Esophagus squamous epithelium (tissue), 5 donors: ENCODE measurements at regions not wholly inside any gene's neighbourhood (a gene's known extent, or its start where the extent isn't known, plus 50 kb on each side); places are given as distances from the start of the nearest gene placed in this dataset.

Experiments
- DNase-seq: peaks from one replicate; lab custom pipeline; 2025; lab: John Stamatoyannopoulos, UW
- H3K27ac ChIP-seq, 4 donors: fragments of 200-600 bp; sonication (generic); one replicate each; pipeline ENCODE4 v1.5.1; 2016 to 2019; ENCODE audit warnings: mild to moderate bottlenecking in 1 of 4
- H3K27me3 ChIP-seq, 4 donors: fragments of 200-600 bp; sonication (generic); 1 replicate in 3 of 4; 2 replicates in 1 of 4; pipeline versions ENCODE4 v1.5.1 to v1.6.0; 2017 to 2021; ENCODE audit warnings: antibody characterized with exemption in 1 of 4
- H3K36me3 ChIP-seq, 3 donors: fragments of 200-600 bp; sonication (generic); one replicate each; pipeline ENCODE4 v1.5.1; 2016 to 2019
- H3K4me1 ChIP-seq, 3 donors: fragments of 200-600 bp; sonication (generic); one replicate each; pipeline ENCODE4 v1.5.1; 2017 to 2019
- H3K4me3 ChIP-seq, 4 donors: fragments of 200-600 bp; sonication (generic); 1 replicate in 3 of 4; 2 replicates in 1 of 4; pipeline ENCODE4 v1.5.1; 2016 to 2019; ENCODE audit warnings: mild to moderate bottlenecking in 2 of 4, moderate library complexity in 1 of 4
- H3K9me3 ChIP-seq, 3 donors: fragments of 200-600 bp; sonication (generic); one replicate each; pipeline ENCODE4 v1.5.1; 2016 to 2019
- CTCF ChIP-seq, 6 experiments: fragments of 450-650 bp in 4 of 6; fragments of 200-600 bp in 2 of 6; sonication (generic) in 2 of 6; IDR thresholded peaks; one replicate each; pipeline ENCODE4 v1.5.1; 2016 to 2019; ENCODE audit warnings: antibody characterized with exemption in 6 of 6, mild to moderate bottlenecking in 4 of 6, moderate library complexity in 4 of 6
- POLR2A ChIP-seq, 4 donors: fragments of 450-650 bp; IDR thresholded peaks; one replicate each; pipeline ENCODE4 v1.6.1; 2017; ENCODE audit warnings: antibody characterized with exemption in 4 of 4, mild to moderate bottlenecking in 4 of 4, moderate library complexity in 3 of 4
- WGBS, 2 donors: methylation state at CpG; one replicate each; pipeline ENCODE4 v1.1.5; 2018; 5-methylcytosine and 5-hydroxymethylcytosine counted together
- intact Hi-C: fragments of 100-400 bp; cut with DNase I; formaldehyde crosslinking; loops from one replicate; pipeline ENCODE4 v1.15.0; 2022
- donor health status: DM: yes; HTN: yes; CAD: no.

DNA sequence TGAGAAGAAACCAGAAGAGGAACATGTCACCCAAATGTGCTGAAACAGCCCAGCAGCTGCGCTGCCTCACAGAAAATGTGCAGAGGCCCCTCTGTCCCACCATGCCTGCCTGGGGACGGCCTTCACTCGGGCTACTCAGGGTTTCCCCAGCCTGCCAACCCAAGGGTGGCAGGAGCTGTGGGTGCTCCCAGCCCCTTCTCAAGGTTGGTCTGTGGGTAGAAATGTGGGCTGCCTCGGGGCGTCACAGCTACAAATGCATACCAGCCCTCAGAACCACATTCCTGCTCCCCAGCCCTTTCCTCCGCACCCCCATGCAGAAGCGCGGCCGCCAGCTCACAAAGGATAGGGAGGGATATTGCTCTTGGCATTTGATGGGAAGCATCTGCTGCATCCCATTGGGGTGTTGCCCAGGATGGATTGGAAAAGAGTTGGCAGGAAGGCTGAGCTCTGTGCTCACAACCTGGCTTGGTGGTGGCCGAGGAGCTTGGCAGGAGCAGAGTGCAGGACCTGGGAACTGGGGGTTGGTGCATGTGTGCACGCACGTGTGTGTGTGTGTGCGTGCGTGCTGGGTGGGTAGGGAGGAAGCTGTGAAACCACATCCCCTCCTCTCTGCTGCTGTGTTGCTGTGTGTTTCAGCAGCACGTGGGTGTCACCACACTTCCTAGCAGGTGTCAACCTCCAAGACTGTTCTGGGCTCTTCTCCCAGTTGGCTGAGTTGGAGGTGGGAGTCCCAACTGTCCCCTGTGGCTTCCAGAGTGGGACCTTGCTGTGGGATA is 304.4 kb downstream of the SEC14L1 start:
- intact Hi-C loops, result no loop called here
- H3K27ac ChIP-seq, result peak overlapping the region; percentile 77 to 92 (median 83)
- no peaks in the 10 kb centered on the region for H3K9me3 ChIP-seq
- no peaks in the 10 kb centered on the region for H3K27me3 ChIP-seq
- H3K4me3 ChIP-seq, result peak overlapping the region in 1 of 4 donors; percentile 29
- H3K4me1 ChIP-seq, result peaks cover 68 to 95% (median 73%) of the 10 kb centered on the region in 3 donors
- TF ChIP-seq CTCF (IDR thresholded peaks at IDR 0.05), result no peak
- peak in 1 of 4 donors; percentile 27 for TF ChIP-seq POLR2A (IDR thresholded peaks at IDR 0.05)
- no peak for DNase-seq
- 27 to 29% methylated on average over 7 to 9 of the region's 15 CpGs for WGBS, 2 donors
- peaks cover 0 to 6% (median 0%) of the 10 kb centered on the region in 3 donors for H3K36me3 ChIP-seq

DNA sequence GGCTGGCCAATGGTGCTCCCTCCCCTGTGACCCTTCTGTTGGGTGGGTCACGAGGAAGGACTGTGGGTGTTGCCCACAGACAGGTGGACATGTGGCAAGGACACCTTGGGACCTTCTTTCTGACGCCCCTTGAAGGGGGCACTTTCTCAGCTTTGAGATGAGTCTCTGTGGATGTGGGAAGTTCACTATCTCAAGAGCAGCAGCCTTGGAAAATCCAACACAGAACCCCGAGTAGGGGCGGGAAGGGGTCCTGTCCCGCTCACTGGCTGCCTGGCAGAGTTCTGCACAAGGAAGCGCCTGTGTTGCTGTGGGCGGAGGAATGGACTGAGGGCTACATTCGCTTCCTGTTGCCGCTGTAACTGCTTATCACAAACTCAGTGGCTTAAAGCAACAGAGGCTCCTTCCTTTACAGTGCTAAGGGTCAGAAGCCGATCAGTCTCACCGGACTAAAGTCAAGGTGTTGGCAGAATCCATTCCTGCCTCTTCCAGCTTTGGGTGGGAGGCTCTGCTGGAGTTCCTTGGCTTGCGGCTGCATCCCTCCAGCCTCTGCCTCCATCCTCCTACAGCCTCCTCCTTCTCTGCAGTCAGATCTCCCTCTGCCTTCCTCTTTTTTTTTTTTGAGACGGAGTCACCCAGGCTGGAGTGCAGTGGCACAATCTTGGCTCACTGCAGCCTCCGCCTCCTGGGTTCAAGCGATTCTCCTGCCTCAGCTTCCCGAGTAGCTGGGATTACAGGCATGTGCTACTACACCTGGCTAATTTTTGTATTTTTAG is 305.2 kb downstream of the SEC14L1 start:
- H3K27me3 ChIP-seq, result no peaks in the 10 kb centered on the region
- no peaks in the 10 kb centered on the region for H3K9me3 ChIP-seq
- no peak for TF ChIP-seq CTCF (IDR thresholded peaks at IDR 0.05)
- TF ChIP-seq POLR2A (IDR thresholded peaks at IDR 0.05), result peak in 1 of 4 donors; percentile 22
- H3K27ac ChIP-seq, result peak overlapping the region; percentile 77 to 92 (median 83)
- DNase-seq, result no peak
- intact Hi-C loops, result no loop called here
- H3K4me3 ChIP-seq, result peak overlapping the region in 1 of 4 donors; percentile 29
- peaks cover 0 to 6% (median 0%) of the 10 kb centered on the region in 3 donors for H3K36me3 ChIP-seq
- H3K4me1 ChIP-seq, result peaks cover 71 to 95% (median 73%) of the 10 kb centered on the region in 3 donors
- WGBS, 2 donors, result 55 to 65% methylated on average over 12 to 13 of the region's 16 CpGs

- peaks cover 0 to 6% (median 0%) of the 10 kb centered on the region in 3 donors for H3K36me3 ChIP-seq
- no peaks in the 10 kb centered on the region for H3K9me3 ChIP-seq
- no peaks in the 10 kb centered on the region for H3K27me3 ChIP-seq
- 70 to 77% methylated on average over 20 of the region's 20 CpGs for WGBS, 2 donors
- TF ChIP-seq POLR2A (IDR thresholded peaks at IDR 0.05) (no peak), CTCF (IDR thresholded peaks at IDR 0.05) (no peak)
- no peak for DNase-seq
- no peak overlapping the region for H3K4me3 ChIP-seq
- H3K4me1 ChIP-seq, result peaks cover 74 to 97% (median 76%) of the 10 kb centered on the region in 3 donors
- intact Hi-C loops, result no loop called here
- H3K27ac ChIP-seq, result peak overlapping the region; percentile 4 to 92 (median 83)
Observed at GRCh38 chr17:77446940-77447634, 306.3 kb downstream of the SEC14L1 start.

DNA sequence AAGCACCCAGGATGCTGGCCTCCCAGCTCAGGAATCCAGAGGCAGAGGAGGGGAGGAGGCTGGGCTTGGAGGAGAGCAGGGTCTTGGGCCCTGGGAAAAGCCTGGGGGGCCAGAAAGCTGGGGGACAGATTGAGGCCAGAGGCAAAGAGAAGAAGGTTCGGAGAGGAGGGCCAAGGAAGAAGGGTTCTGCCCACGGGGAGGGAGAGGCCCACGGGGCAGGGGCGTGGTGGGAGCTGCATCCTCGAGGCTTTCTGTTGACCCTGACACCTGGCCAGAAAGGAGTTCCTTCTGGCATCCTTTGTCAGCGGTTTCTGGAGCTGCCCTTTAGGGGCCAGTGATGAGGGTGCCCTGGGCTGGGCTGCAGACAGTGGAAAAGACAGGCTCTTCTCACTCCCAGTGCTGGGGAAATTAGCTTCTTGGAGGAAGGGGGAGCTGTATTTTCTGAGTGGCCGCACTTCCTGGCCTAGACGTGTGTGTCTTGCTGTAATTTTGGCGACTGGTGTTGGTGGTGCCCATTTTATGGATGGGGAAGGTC is 308.7 kb downstream of the SEC14L1 start:
- TF ChIP-seq POLR2A (IDR thresholded peaks at IDR 0.05) (no peak), CTCF (IDR thresholded peaks at IDR 0.05) (no peak)
- H3K9me3 ChIP-seq, result no peaks in the 10 kb centered on the region
- H3K4me1 ChIP-seq, result peaks cover 81 to 97% (median 83%) of the 10 kb centered on the region in 3 donors
- peaks cover 0 to 6% (median 0%) of the 10 kb centered on the region in 3 donors for H3K36me3 ChIP-seq
- H3K4me3 ChIP-seq, result peak overlapping the region in 2 of 4 donors; percentile 58 to 67
- H3K27me3 ChIP-seq, result no peaks in the 10 kb centered on the region
- peak overlapping the region; percentile 84 to 94 (median 91) for H3K27ac ChIP-seq
- intact Hi-C loops, result no loop called here
- DNase-seq, result no peak
- 21 to 44% methylated on average over 6 to 9 of the region's 9 CpGs for WGBS, 2 donors
